Pancreas (tissue), 10 donors: ENCODE measurements at regions not wholly inside any gene's neighbourhood (a gene's known extent, or its start where the extent isn't known, plus 50 kb on each side); places are given as distances from the start of the nearest gene placed in this dataset.

Experiments used
- ATAC-seq, 4 donors: fragments of 200-7000 bp; cut with Tn5 transposase; one replicate each; pipeline versions ENCODE4 v1.8.0 to v1.9.1; 2020; ENCODE audit warnings: mild to moderate bottlenecking in 4 of 4, moderate library complexity in 4 of 4
- DNase-seq, 6 donors: peaks; one replicate each; pipeline ENCODE4 v3.0.0-alpha.2; 2020
- FAIRE-seq: peaks from 2 replicates; lab custom pipeline; 2012; peaks lifted over from hg19 to GRCh38; lab: Jason Lieb, UNC
- H3K27ac ChIP-seq, 4 donors: fragments of 200-600 bp; sonication (generic); 1 replicate in 3 of 4; 2 replicates in 1 of 4; pipeline versions ENCODE4 v1.5.0 to v1.8.0; 2020
- H3K27me3 ChIP-seq, 4 donors: fragments of 200-600 bp; one replicate each; pipeline ENCODE4 v1.8.0; 2021
- H3K36me3 ChIP-seq, 3 donors: fragments of 200-600 bp; sonication (generic) in 1 of 3; one replicate each; pipeline versions ENCODE4 v1.5.0 to v1.8.0; 2020 to 2021
- H3K4me1 ChIP-seq, 3 donors: fragments of 200-600 bp; one replicate each; pipeline ENCODE4 v1.8.0; 2021
- H3K4me3 ChIP-seq, 4 donors: fragments of 200-600 bp; sonication (generic) in 2 of 4; one replicate each; pipeline versions ENCODE4 v1.5.0 to v1.8.0; 2020 to 2021
- H3K9me3 ChIP-seq, 4 donors: fragments of 200-600 bp; one replicate each; pipeline ENCODE4 v1.8.0; 2021
- CTCF ChIP-seq, 4 donors: fragments of 200-600 bp; sonication (generic) in 3 of 4; IDR thresholded peaks; one replicate each; pipeline versions ENCODE4 v1.5.0 to v1.8.0; 2021; ENCODE audit warnings: antibody characterized with exemption in 4 of 4
- WGBS, 2 donors: extraction: QIAGEN DNeasy Blood & Tissue Kit; methylation state at CpG; one replicate each; pipeline ENCODE4 v1.1.7; 2013; 5-methylcytosine and 5-hydroxymethylcytosine counted together
- intact Hi-C, 3 donors: fragments of 100-400 bp; cut with DNase I; formaldehyde crosslinking; loops; one replicate each; pipeline versions ENCODE4 v1.11.1 to v1.14.2; 2022
- donor health status: healthy with polysubstance abuse.
- donor health status: DM: no; HTN: no; CAD: no; lungs with moderate emphysema.
- donor health status: DM: no; HTN: no; CAD: no.
- donor health status: control.
- donor health status: control.
- donor health status: Bipolar disorder and iron deficiency.
- donor health status: DM: yes; HTN: yes; CAD: no.
- donor health status: DM: no; HTN: no; CAD: no.
- donor health status: DM: no; HTN: no; CAD: no.
- donor health status: DM: yes; HTN: yes; CAD: no.

- Histone ChIP-seq H3K36me3 (no peaks in the 10 kb centered on the region), H3K27ac (no peak overlapping the region), H3K27me3 (no peaks in the 10 kb centered on the region), H3K4me3 (no peak overlapping the region), H3K9me3 (no peaks in the 10 kb centered on the region), H3K4me1 (no peaks in the 10 kb centered on the region)
- no peak for DNase-seq
- TF ChIP-seq CTCF (IDR thresholded peaks at IDR 0.05), result no peak
- intact Hi-C loops, result no loop called here
- 15 to 31% methylated on average over 1 of the region's 1 CpG for WGBS, 2 donors
- ATAC-seq, result no peak
- FAIRE-seq, result no peak
Measured at GRCh38 chr2:125427721-125428315, 1228.1 kb upstream of the GYPC start.

GRCh38 chr2:125444106-125444505, 1211.9 kb upstream of the GYPC start:
- Histone ChIP-seq H3K27me3 (no peaks in the 10 kb centered on the region), H3K9me3 (no peaks in the 10 kb centered on the region), H3K27ac (no peak overlapping the region), H3K4me3 (no peak overlapping the region), H3K4me1 (no peaks in the 10 kb centered on the region), H3K36me3 (no peaks in the 10 kb centered on the region)
- 64 to 82% methylated on average over 5 of the region's 5 CpGs for WGBS, 2 donors
- ATAC-seq (no peak), DNase-seq (no peak), FAIRE-seq (no peak)
- intact Hi-C loops, result no loop called here
- no peak for TF ChIP-seq CTCF (IDR thresholded peaks at IDR 0.05)

GRCh38 chr2:125445495-125445894, 1210.5 kb upstream of the GYPC start:
- Histone ChIP-seq H3K36me3 (no peaks in the 10 kb centered on the region), H3K4me3 (no peak overlapping the region), H3K27ac (no peak overlapping the region), H3K27me3 (no peaks in the 10 kb centered on the region), H3K9me3 (no peaks in the 10 kb centered on the region), H3K4me1 (no peaks in the 10 kb centered on the region)
- no peak for DNase-seq
- no peak for FAIRE-seq
- TF ChIP-seq CTCF (IDR thresholded peaks at IDR 0.05), result no peak
- no peak for ATAC-seq
- intact Hi-C loops, result no loop called here

- TF ChIP-seq CTCF (IDR thresholded peaks at IDR 0.05), result no peak
- intact Hi-C loops, result no loop called here
- 64 to 80% methylated on average over 4 of the region's 4 CpGs for whole genome bisulfite sequencing, 2 donors
- H3K27me3 ChIP-seq, result no peaks in the 10 kb centered on the region
- ATAC-seq (no peak), FAIRE-seq (no peak), DNase-seq (no peak)
- H3K36me3 ChIP-seq, result no peaks in the 10 kb centered on the region
- H3K4me3 ChIP-seq, result no peak overlapping the region
- no peaks in the 10 kb centered on the region for H3K9me3 ChIP-seq
- no peaks in the 10 kb centered on the region for H3K4me1 ChIP-seq
- no peak overlapping the region for H3K27ac ChIP-seq
Measured at GRCh38 chr2:125450092-125450491, 1205.9 kb upstream of the GYPC start.

- TF ChIP-seq CTCF (IDR thresholded peaks at IDR 0.05), result no peak
- no peak overlapping the region for H3K4me3 ChIP-seq
- ATAC-seq, result no peak
- intact Hi-C loops, result no loop called here
- 53 to 55% methylated on average over 1 of the region's 1 CpG for WGBS, 2 donors
- FAIRE-seq, result no peak
- H3K27me3 ChIP-seq, result no peaks in the 10 kb centered on the region
- H3K27ac ChIP-seq, result no peak overlapping the region
- H3K4me1 ChIP-seq, result no peaks in the 10 kb centered on the region
- no peaks in the 10 kb centered on the region for H3K36me3 ChIP-seq
- no peaks in the 10 kb centered on the region for H3K9me3 ChIP-seq
- DNase-seq, result no peak
Measured at GRCh38 chr2:125455110-125455509, 1200.8 kb upstream of the GYPC start.
